OCI-LY3 (cell line): ENCODE measurements at regions not wholly inside any gene's neighbourhood (a gene's known extent, or its start where the extent isn't known, plus 50 kb on each side); places are given as distances from the start of the nearest gene placed in this dataset.

ENCODE experiments used
- H2AFZ ChIP-seq: fragments of 200-600, 300-600 bp; shearing (Covaris generic); 2 replicates; pipeline ENCODE4 v1.6.0; 2014; ENCODE audit warnings: antibody characterized with exemption, low read depth, low read length
- H3K27ac ChIP-seq: fragments of 200-600, 300-600 bp; sonication (generic); 2 replicates; pipeline ENCODE4 v1.5.1; 2014; ENCODE audit warnings: mild to moderate bottlenecking, low read length, moderate library complexity, mixed read lengths
- H3K27me3 ChIP-seq: fragments of 200-600, 300-600 bp; sonication (generic); 2 replicates; pipeline ENCODE4 v1.6.1; 2014; ENCODE audit warnings: low read depth, low read length, mixed read lengths
- H3K36me3 ChIP-seq: fragments of 200-600, 300-600 bp; sonication (generic); replicated peaks from 2 replicates; pipeline ENCODE3; 2014; ENCODE audit warnings: low read depth, low read length, mixed read lengths
- H3K4me1 ChIP-seq: fragments of 300-600, 200-600 bp; sonication (generic); 2 replicates; pipeline ENCODE4 v1.6.1; 2014; ENCODE audit warnings: low read length, mixed read lengths
- H3K4me2 ChIP-seq: fragments of 200-600, 300-600 bp; sonication (generic); 2 replicates; pipeline ENCODE4 v1.6.1; 2014; ENCODE audit warnings: low read length, mixed read lengths
- H3K4me3 ChIP-seq: fragments of 300-600, 200-600 bp; sonication (generic); 2 replicates; pipeline ENCODE4 v1.5.1; 2014; ENCODE audit warnings: antibody characterized with exemption, mild to moderate bottlenecking, low read length, moderate library complexity
- H3K79me2 ChIP-seq: fragments of 300-600, 200-600 bp; shearing (Covaris generic); 2 replicates; pipeline ENCODE4 v1.6.1; 2014; ENCODE audit warnings: mild to moderate bottlenecking, low read length, mixed read lengths
- H3K9ac ChIP-seq: fragments of 300-600, 200-600 bp; shearing (Covaris generic); 2 replicates; pipeline ENCODE4 v1.6.0; 2014; ENCODE audit warnings: mild to moderate bottlenecking, low read length, moderate library complexity
- H3K9me3 ChIP-seq: fragments of 200-600, 300-600 bp; shearing (Covaris generic); 2 replicates; pipeline ENCODE4 v1.6.1; 2014; ENCODE audit warnings: low read length, mixed read lengths; ENCODE audit not compliant: insufficient read depth
- H4K20me1 ChIP-seq: fragments of 200-600, 300-600 bp; sonication (generic); 2 replicates; pipeline ENCODE4 v1.6.1; 2016; ENCODE audit warnings: low read length, mixed read lengths; ENCODE audit not compliant: insufficient read depth
- EZH2phosphoT487 ChIP-seq: fragments of 200-600 bp; shearing (Covaris generic); IDR thresholded peaks from 2 replicates; pipeline ENCODE4 v1.6.1; 2018; ENCODE audit warnings: antibody characterized with exemption, mixed run types, low read depth
- TF ChIP-seq, protein P1 (sequence below): fragments of 200-600, 300-600 bp; sonication (generic); IDR thresholded peaks from 2 replicates; pipeline ENCODE4 v1.5.1; 2014; ENCODE audit warnings: antibody characterized with exemption, low read length, low read depth

DNA sequence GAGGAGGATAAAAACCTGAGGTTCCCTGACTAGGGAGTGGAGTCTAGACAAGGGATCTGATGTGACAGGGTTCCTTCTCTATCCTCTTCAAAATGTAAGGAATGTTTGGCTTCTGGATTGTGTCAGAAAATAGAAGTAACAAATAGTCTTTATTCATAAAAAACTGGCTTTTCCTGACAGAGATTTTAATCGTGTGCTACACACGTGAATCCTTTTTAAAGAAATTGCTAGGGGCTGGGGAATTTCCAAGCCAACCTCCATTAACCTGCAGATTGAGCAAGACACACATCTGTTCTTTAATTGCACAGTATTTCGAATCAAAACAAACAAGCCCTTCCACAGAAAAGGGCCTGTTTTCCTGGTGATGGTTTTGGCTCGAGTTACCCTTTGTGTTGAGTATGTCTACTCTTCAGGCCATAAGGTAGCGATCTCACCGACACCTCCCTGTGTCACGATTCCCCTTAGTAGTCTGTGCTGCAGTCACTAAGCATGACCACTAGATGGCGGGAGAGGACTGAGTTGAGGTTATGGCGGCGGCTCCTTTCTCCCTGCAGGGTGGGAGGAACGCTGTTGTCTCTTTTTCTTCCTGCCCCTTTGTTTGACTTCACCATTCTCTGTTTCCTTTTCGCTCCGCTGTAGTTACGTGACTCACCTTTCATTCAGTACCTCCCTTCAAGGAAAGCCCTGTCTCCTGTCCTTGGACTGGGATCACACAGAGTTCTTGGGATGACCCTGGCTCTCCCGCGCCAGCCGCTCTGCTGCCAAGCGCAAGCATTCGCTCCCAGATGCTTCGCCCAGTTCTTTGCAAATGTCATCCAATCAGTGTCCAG, 137.1 kb upstream of the SLC24A2 start:
- Histone ChIP-seq H3K27ac (no peak overlapping the region), H3K9me3 (no peaks in the 10 kb centered on the region), H3K4me2 (peak overlapping the region; percentile 69), H3K27me3 (peaks cover 35% of the 10 kb centered on the region), H3K9ac (no peak overlapping the region), H3K36me3 (no peaks in the 10 kb centered on the region), H2AFZ (peak overlapping the region; percentile 36), H3K4me1 (peaks cover 5% of the 10 kb centered on the region; the same call in 1 of the 2 replicates), H4K20me1 (no peaks in the 10 kb centered on the region), H3K79me2 (no peaks in the 10 kb centered on the region), H3K4me3 (peak overlapping the region; percentile 57)
- no peak for TF ChIP-seq EZH2phosphoT487
- TF ChIP-seq, protein P1, sequence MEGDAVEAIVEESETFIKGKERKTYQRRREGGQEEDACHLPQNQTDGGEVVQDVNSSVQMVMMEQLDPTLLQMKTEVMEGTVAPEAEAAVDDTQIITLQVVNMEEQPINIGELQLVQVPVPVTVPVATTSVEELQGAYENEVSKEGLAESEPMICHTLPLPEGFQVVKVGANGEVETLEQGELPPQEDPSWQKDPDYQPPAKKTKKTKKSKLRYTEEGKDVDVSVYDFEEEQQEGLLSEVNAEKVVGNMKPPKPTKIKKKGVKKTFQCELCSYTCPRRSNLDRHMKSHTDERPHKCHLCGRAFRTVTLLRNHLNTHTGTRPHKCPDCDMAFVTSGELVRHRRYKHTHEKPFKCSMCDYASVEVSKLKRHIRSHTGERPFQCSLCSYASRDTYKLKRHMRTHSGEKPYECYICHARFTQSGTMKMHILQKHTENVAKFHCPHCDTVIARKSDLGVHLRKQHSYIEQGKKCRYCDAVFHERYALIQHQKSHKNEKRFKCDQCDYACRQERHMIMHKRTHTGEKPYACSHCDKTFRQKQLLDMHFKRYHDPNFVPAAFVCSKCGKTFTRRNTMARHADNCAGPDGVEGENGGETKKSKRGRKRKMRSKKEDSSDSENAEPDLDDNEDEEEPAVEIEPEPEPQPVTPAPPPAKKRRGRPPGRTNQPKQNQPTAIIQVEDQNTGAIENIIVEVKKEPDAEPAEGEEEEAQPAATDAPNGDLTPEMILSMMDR, result peak; percentile 93

DNA sequence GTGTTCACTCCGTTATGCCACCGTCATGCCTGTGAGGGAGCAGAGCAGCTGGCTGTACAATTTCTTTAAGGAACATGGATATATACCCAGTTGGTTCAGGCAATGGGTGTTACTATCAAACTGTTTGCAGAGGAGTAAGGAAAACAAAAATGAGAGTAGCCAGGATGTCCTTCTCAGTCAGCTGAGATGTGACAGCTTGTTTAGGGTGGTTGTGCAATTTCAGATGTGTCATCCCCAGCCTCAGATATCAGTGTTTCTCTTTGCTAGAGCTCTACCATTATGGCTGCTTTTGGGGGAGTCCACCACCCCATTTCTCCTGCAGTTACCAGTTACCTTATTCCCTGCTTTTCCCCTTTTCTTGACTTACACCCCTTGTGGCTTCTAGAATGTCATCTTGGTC, 135.2 kb upstream of the SLC24A2 start:
- TF ChIP-seq, protein P1, result no peak
- Histone ChIP-seq H3K4me1 (peaks cover 4% of the 10 kb centered on the region; the same call in 1 of the 2 replicates), H3K9ac (no peak overlapping the region), H3K79me2 (no peaks in the 10 kb centered on the region), H3K27me3 (peaks cover 32% of the 10 kb centered on the region), H3K27ac (no peak overlapping the region), H3K9me3 (no peaks in the 10 kb centered on the region), H4K20me1 (no peaks in the 10 kb centered on the region), H2AFZ (no peak overlapping the region), H3K36me3 (no peaks in the 10 kb centered on the region), H3K4me2 (no peak overlapping the region), H3K4me3 (no peak overlapping the region)

DNA sequence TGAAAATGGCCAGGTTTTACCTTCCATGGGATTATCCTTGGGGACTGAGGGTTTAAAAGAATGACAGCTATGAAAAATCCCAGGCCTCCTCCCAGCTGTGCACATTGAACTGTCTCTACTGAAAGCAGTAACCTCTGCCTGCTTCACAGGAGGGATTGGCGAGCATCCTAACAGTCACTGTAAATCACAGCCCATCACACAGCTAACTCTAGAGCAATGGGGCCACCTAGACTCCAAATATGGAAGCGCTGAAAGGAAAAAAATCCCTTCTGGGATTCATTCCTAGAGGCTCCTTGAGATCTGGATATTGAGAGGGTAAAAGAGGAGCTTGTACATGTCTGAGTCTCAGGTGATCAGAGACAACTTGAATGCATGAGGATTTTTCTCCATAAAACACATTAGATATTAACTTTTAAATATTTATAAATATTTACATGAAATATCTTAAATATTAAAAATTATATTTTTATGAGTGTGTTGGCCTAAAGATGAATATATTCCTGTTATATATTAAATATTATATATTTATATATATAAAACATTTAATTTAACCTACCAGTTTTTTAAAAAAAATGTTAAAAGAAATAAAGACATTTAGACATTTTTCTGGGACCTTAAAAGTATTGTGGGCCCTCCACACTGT, 133.8 kb upstream of the SLC24A2 start:
- Histone ChIP-seq H3K27me3 (peaks cover 21% of the 10 kb centered on the region), H3K4me2 (no peak overlapping the region), H4K20me1 (no peaks in the 10 kb centered on the region), H3K4me1 (peaks cover 4% of the 10 kb centered on the region; the same call in 1 of the 2 replicates), H2AFZ (no peak overlapping the region), H3K9me3 (no peaks in the 10 kb centered on the region), H3K79me2 (no peaks in the 10 kb centered on the region), H3K27ac (no peak overlapping the region), H3K4me3 (no peak overlapping the region), H3K36me3 (no peaks in the 10 kb centered on the region), H3K9ac (no peak overlapping the region)
- TF ChIP-seq EZH2phosphoT487, result no peak
- TF ChIP-seq, protein P1, result peak; percentile 36

DNA sequence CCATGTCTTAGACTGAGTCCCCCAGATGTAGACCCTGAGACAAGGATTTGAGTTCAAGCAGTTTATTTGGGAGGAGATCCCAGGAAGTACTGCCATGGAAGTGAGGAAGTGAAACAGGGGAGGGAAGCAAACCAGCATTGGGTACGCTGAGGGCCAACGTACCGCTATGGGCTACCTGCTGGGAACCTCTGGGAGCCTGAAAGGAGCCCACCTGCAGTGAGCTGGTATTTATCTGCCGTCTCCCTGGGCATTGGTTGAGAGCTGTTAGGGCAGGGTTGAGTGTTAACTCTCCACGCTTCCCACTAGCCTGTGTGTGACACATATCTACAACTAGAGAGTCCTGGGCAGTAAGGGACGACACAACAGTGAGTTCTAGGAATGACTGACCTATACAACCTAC, 131.6 kb upstream of the SLC24A2 start:
- Histone ChIP-seq H3K9ac (no peak overlapping the region), H3K79me2 (no peaks in the 10 kb centered on the region), H3K4me1 (no peaks in the 10 kb centered on the region), H3K27ac (no peak overlapping the region), H3K27me3 (peaks cover 17% of the 10 kb centered on the region), H3K4me2 (no peak overlapping the region), H3K9me3 (no peaks in the 10 kb centered on the region), H3K36me3 (no peaks in the 10 kb centered on the region), H2AFZ (no peak overlapping the region), H3K4me3 (no peak overlapping the region), H4K20me1 (no peaks in the 10 kb centered on the region)
- TF ChIP-seq EZH2phosphoT487, result no peak
- TF ChIP-seq, protein P1, result no peak
